Stimulated activated naive CD8-positive, alpha-beta T cell treated with anti-CD3 and anti-CD28 coated beads, Interleukin-15, Interleukin-2, amounts not matched to agents 100 U/mL and 50 U/mL, for 24 hours (primary cell): ENCODE measurements at regions not wholly inside any gene's neighbourhood (a gene's known extent, or its start where the extent isn't known, plus 50 kb on each side); places are given as distances from the start of the nearest gene placed in this dataset.
"Not testable (repeated sequence)": the region's sequence is repeated elsewhere in the genome, so short reads cannot be mapped to it uniquely, and the experiment has no call there.

Experiments
- ATAC-seq: fragments of 150-1000 bp; cut with Tn5 transposase; one replicate; pipeline ENCODE4 v1.10.0; 2021
- DNase-seq: peaks from one replicate; pipeline ENCODE4 v3.0.0; 2021

DNA sequence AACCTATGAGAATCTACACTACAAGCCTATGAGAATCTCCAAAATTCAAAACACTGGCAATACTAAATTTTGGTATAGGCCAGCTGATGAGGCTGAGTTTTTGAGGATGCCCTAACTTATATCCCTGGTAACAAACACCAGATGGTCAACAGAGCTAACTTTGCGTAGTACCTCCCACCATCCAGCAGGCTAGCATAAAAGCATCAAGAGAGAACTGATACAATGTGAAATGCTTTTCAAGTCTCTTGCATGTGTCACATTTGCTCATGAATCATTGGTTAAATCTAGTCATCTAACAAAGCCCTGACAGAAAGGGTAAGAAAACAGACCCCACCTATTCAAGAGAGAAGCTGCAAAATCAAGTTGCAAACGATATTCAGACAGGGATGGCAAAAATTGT, 1609.7 kb upstream of the CDH9 start:
- no peak for ATAC-seq
- no peak for DNase-seq

GRCh38 chr5:28632607-28633006, 1594.2 kb upstream of the CDH9 start:
- ATAC-seq, result no peak
- no peak for DNase-seq

- DNase-seq, result no peak
Measured at GRCh38 chr5:28603869-28604268, 1565.5 kb upstream of the CDH9 start.

DNA sequence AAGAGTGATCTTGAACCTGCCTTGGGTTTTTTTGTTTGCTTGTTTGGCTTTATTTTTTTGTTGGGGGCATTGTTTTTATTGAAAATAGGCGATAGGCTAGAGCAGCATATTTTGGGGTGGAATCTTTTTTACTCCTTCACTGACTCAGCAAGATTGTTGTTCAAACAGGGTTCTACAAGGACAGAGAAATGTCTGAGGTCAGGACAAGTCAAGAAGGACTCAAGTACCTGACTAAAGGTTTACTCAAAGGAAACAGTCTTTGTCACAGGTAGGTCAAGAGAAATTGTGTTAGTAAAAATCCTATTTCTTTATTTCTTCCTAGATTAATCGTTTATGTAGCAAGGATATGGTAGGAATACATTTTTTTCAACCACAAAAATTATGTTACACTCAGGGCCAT, 1564.0 kb upstream of the CDH9 start:
- ATAC-seq, result no peak

More at GRCh38 chr5:28603869-28604268, 1565.5 kb upstream of the CDH9 start:
- ATAC-seq, result no peak

GRCh38 chr5:28596707-28597106, 1558.3 kb upstream of the CDH9 start:
- DNase-seq, ATAC-seq: not testable (repeated sequence)

More for the DNA sequence above, 1564.0 kb upstream of the CDH9 start:
- DNase-seq, result no peak

- DNase-seq (no peak), ATAC-seq (no peak)
Measured at GRCh38 chr5:28580616-28581015, 1542.2 kb upstream of the CDH9 start.

DNA sequence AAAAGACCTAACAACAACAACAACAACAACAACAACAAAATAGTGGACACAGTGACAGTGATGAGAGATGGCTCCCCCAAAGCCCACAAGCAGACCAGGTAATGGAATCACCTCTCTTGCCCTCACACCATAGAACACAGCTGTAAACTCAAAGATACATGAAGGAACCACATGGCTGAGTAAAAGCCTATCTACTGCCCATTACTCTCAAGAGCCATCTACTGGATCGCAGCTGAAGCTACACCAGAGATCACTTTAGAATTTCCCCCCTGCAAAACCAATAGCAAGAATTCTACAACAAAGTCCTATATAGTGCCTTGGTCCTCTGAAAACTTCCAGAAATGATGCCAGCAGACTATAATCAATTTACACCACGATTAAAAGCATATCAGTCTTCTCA, 1537.6 kb upstream of the CDH9 start:
- ATAC-seq (no peak), DNase-seq (no peak)

- DNase-seq, result no peak
- no peak for ATAC-seq
Measured at GRCh38 chr5:28575368-28575767, 1537.0 kb upstream of the CDH9 start.

DNA sequence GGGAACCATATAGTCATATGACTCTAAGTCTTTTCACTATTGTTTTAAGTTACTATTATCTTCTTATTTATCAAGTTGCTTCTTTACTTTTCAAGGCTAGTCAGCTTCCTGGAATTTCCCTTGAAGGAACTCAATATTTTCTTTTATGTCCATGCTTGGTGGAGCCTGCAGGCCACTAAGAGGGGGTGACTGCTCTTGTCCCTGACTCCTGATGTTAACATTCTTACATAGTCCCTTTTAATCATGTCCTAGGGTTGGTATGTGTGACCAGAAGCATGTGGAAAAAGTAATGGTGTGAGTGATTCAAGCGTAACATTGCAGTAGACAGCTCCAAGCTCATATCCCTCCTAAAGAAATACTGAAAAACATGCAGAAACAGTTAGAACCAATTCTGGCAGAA, 1536.2 kb upstream of the CDH9 start:
- ATAC-seq (no peak), DNase-seq (no peak)

DNA sequence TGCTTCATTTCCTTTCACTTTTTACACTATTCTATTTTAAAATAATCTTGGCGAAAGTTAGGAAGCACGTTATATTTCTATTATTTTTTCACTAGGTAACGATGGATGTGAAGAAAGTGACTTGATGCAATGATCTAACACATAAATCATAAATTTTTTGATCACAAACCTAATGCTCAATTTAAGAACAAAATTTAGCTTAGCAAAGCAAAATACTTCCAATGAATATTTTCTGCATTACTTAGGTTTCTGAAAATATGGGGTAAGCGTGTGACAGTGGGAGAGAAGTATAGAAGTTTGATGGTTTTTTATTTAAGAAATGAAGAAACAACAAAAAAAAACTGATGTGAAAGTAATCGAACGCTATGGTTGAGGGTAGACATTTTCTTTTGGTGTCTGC, 1528.7 kb upstream of the CDH9 start:
- DNase-seq (no peak), ATAC-seq (no peak)

DNA sequence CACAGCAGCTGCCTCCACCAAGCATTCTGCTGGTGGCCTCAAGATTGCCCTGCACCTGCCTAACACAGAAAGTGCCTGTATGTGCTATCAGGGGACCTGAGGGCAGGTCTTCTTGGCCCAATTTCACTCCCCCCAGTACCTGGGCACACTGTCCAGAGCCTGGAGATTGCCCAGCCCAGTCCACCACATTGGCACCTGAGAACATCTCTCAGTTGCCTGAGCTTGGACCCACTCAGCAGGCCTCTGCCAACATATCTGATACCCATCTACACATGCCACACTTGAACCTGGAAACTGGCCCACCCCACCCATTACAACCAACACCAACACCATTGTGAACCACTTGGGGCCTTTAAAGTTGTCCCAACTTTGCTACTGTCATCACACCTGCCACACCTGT, 1523.1 kb upstream of the CDH9 start:
- DNase-seq (no peak), ATAC-seq (no peak)

DNA sequence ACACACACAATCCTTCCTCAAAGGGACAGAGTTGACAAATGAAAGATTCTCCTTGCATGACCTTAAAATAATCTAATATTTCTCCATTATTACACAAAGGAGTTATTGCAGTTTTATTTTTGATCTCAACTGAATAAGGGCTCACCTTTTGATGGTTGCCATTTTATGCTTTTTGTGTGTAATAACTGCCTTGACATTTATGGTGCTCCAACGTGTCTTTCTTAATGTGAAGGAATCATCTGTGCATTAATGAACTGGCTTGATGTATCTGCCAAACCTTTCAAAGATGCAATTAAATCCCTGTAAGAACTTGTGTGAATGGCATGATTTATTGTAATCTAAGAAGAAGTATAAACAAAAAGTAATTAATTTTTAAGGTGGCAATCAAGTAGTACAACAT, 1519.8 kb upstream of the CDH9 start:
- no peak for ATAC-seq
- no peak for DNase-seq

DNA sequence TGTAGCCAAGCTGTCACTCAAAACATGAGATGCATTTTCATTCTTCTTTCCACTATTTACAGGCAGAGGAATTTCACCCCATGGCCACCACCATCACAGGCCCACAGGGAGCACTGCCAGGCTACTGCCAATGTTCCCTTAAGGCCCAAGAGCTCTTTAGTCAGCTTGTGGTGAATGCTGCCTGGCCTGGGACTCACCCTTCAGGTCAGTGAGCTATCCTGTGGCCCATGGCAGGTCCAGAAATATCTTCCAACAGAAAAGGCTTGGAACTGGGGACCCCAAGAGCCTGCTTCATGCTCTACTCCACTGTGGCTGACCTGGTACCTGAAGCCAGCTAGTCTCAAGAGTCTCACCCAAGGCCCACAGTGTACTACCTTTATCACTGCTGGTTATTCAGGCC, 1518.7 kb upstream of the CDH9 start:
- ATAC-seq, result no peak

GRCh38 chr5:28549588-28549987, 1511.2 kb upstream of the CDH9 start:
- DNase-seq, result no peak
- ATAC-seq, result no peak

More for the DNA sequence above, 1518.7 kb upstream of the CDH9 start:
- no peak for DNase-seq

DNA sequence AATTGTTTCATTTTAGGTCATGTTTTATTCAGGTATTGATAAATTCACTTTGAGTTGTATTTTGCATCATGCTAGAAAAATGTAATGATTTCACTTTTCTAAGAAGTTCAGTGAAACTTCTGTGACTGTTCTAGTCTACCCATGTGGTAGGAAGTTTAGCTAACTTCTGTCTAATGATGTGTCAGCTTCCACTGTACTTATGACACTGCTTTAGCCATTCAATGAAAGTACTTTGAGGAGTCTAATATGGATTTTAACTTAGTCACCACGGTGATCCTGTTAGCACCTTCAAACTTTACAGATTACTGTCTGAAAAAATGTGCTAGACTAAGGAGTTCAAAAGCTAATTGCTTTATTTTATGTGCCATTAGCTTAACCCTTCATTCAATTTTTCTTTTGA, 1510.5 kb upstream of the CDH9 start:
- ATAC-seq, result no peak
- DNase-seq, result no peak

- no peak for ATAC-seq
- no peak for DNase-seq
Measured at GRCh38 chr5:28544501-28544900, 1506.1 kb upstream of the CDH9 start.

DNA sequence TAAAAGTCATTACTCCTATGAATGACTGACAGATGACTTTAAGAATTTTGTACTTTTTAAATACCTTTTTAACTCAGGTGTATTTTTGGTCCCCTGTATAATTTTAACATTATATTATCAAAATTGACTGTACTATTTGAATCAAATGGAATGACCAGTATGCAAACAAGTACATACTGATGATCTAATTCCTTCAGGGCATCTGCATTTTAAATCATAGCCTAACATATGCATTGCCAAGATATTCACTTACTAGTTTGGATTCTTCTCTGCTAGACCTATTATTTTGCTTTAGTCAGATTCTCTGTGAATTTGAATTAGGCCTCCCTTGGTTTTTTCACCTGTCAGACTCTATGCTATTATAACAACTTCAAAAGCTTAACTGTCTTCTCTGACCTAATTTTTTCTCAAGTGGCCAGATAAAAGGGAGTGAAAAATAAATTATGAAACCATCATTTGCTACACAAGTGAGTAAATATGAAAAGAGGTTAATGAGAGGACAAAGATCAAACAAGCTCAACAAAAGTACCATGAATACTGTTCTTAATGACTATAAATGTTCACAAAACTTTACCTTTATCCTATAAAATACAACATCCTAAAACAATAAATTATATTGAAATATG, 1505.2 kb upstream of the CDH9 start:
- DNase-seq (no peak), ATAC-seq (no peak)

GRCh38 chr5:28542987-28543386, 1504.6 kb upstream of the CDH9 start:
- ATAC-seq (no peak), DNase-seq (no peak)

DNA sequence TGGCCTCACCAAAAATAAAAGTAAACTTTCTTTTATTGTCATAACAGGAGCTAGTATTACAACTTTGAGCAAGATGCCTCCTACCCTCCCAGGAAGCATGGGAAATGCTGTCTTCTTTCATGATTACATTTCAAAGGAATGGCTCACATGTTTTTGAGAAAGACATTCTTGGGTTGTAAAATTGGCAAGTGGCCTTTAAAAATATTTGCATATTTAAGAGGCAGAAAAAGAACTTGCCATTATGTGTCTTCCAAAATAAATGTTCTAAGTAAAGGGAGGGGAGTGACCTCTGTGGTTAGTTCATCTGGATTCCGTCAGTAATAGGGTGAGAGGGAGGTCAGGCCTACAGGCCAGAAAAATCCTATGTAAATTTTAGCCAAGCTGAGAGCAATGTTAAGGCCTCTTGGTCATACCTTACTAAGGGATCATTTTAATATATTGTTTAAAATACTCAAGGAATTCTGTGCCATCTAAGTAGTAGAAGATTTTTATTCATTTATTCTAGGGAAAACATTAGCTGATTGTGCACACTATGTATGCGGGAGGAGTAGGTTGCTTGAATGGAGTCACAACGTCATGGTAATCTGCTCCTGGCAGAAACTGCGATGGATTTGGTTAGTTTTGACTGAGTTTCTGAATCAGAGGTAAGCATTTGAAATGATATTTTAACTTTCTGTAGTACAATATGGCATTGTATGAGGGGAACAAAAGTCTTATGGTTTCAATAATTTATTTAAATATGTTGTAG, 1485.7 kb upstream of the CDH9 start:
- DNase-seq (no peak), ATAC-seq (no peak)

DNA sequence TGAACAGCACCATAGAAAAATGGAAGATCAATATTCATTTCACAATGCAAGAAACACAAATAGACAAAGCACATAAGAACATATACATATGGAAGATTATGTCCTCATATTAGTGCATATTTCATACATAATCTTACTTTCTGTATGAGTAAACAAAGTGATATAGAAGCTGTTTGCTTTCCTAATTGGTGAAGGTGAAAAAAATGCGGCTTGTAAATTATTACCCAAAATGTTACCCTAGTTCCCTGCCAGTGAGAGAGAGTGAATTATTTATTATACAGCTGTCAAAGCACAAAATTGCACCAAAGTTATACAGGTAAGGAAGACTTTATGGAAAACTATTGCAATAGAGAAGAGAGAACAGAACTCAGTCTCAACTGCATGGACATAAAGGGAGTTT, 1485.0 kb upstream of the CDH9 start:
- ATAC-seq (no peak), DNase-seq (no peak)

DNA sequence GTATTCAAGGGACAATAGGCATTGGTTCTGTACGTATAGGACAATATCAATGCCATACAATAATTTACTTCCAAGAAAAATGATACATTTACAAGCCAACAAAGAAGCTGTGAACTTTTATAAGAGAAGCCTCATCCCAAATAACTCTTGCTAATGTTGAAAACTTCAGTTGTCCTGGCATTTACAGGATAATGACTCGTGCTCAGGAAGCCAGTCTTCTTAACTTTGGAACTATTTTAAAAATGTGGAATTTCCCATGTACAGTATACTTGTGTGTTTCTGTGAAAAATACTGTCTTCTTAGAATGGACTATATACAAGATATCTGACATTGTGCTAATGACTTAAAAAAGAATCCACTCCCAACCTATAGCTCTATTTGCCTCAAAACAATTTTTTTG, 1479.3 kb upstream of the CDH9 start:
- no peak for ATAC-seq
- DNase-seq, result no peak

DNA sequence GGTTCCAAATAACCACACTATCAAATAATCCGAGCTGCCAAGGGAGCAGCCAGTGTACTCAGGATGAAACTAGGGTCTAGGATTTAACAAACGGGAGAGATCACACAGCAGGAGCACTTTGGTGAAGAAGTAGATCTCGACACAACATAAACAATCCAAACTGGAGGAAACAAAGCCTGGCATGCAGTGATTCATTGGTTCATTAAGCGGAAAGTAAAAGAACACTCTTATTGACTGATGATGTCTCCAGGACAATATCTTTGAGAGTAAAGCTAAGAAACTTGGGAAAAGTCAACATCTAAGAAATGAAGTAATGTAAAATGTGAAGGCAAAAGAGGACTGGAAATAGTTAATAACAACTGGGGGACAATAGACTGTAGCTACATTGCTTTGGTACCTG, 1478.3 kb upstream of the CDH9 start:
- DNase-seq (no peak), ATAC-seq (no peak)

DNA sequence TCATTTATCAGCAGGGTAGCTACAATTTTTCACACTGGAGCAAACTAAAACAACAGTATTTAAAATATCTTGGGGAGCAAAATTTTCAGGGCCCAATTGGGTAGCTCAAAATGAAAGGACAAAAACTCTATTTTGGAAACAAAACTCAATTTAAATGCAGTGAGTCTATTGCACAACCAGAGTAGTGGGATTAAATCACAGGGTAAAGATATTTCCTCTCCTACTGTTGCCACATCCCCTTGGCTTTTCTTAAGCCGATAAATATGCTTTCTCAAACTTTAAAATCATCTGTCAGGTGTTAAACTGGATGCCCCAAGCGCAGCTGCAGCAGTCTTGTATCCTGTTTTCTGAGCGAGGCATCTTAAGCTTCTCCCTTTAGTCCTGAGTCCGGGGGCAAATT, 1474.3 kb upstream of the CDH9 start:
- no peak for ATAC-seq
- DNase-seq, result no peak

GRCh38 chr5:28505121-28505520, 1466.7 kb upstream of the CDH9 start:
- ATAC-seq (no peak), DNase-seq (no peak)
